ENCODE measurements at regions not wholly inside any gene's neighbourhood (a gene's known extent, or its start where the extent isn't known, plus 50 kb on each side); places are given as distances from the start of the nearest gene placed in this dataset.

DNA sequence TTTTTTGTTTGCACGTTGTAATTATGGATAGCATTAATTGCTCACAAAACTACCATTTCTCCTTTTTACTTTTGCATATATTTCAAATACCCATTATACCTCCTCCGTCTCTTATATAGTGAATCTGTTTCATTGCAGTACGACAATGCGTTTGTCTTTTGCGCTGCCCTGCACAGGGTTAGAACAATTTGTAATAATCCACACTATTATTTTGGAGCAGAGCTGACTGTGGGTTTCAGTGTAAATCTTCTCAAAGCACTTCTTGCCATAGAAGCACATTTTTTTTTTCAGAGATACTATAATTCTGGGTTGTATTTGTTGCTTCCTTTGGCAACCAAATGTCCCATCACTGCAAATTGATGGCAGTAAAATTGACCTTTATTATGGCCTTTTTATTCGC lies 451.8 kb upstream of the STXBP6 start:
- no peaks in the 10 kb centered on the region for H3K9me3 ChIP-seq
- ChIA-PET CTCF (no interaction called here), POLR2A (no interaction called here)
- 28% methylated on average over 6 of the region's 6 CpGs for WGBS (ENCODE audit: missing lambda C conversion rate)
- no peak for ATAC-seq
- TF ChIP-seq ZFP36 (IDR thresholded peaks at IDR 0.05; ENCODE audit: borderline replicate concordance, partially characterized antibody) (no peak), RNF2 (IDR thresholded peaks at IDR 0.05; ENCODE audit: borderline replicate concordance, low read depth) (no peak), FOXS1 (CRISPR knock-in tag; IDR thresholded peaks at IDR 0.05) (no peak), NPAS2 (CRISPR knock-in tag; IDR thresholded peaks at IDR 0.05; ENCODE audit: borderline replicate concordance) (no peak), CHD2 (IDR thresholded peaks at IDR 0.05; ENCODE audit: low read length, partially characterized antibody) (no peak), CEBPB (IDR thresholded peaks at IDR 0.05) (no peak), NFE2L2 (conservative IDR thresholded peaks at IDR 0.05; ENCODE audit: low read length) (no peak), ZNF302 (CRISPR knock-in tag; IDR thresholded peaks at IDR 0.05) (no peak), JUNB (IDR thresholded peaks at IDR 0.05) (no peak), EP300 (IDR thresholded peaks at IDR 0.05) (no peak), PHF8 (IDR thresholded peaks at IDR 0.05; ENCODE audit: borderline replicate concordance, low read depth) (no peak), ZSCAN20 (CRISPR knock-in tag; IDR thresholded peaks at IDR 0.05) (no peak), ZC3H11A (IDR thresholded peaks at IDR 0.05) (no peak), SMC3 (IDR thresholded peaks at IDR 0.05) (no peak), SREBF2 (IDR thresholded peaks at IDR 0.05) (no peak), RFX5 (IDR thresholded peaks at IDR 0.05) (no peak)
- TF ChIP-seq, protein P1, sequence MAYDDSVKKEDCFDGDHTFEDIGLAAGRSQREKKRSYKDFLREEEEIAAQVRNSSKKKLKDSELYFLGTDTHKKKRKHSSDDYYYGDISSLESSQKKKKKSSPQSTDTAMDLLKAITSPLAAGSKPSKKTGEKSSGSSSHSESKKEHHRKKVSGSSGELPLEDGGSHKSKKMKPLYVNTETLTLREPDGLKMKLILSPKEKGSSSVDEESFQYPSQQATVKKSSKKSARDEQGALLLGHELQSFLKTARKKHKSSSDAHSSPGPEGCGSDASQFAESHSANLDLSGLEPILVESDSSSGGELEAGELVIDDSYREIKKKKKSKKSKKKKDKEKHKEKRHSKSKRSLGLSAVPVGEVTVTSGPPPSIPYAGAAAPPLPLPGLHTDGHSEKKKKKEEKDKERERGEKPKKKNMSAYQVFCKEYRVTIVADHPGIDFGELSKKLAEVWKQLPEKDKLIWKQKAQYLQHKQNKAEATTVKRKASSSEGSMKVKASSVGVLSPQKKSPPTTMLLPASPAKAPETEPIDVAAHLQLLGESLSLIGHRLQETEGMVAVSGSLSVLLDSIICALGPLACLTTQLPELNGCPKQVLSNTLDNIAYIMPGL (CRISPR knock-in tag; IDR thresholded peaks at IDR 0.05; ENCODE audit: borderline replicate concordance) = no peak
- TF ChIP-seq, protein P2, sequence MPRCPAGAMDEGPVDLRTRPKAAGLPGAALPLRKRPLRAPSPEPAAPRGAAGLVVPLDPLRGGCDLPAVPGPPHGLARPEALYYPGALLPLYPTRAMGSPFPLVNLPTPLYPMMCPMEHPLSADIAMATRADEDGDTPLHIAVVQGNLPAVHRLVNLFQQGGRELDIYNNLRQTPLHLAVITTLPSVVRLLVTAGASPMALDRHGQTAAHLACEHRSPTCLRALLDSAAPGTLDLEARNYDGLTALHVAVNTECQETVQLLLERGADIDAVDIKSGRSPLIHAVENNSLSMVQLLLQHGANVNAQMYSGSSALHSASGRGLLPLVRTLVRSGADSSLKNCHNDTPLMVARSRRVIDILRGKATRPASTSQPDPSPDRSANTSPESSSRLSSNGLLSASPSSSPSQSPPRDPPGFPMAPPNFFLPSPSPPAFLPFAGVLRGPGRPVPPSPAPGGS (IDR thresholded peaks at IDR 0.05) = no peak
- H3K27ac ChIP-seq = no peak overlapping the region
- H3K4me1 ChIP-seq = no peaks in the 10 kb centered on the region
- no peak for DNase-seq (ENCODE audit: low read depth in 1 of 2, low spot score in 1 of 2)
- no peak overlapping the region for H3K4me2 ChIP-seq
- no peak overlapping the region for H3K4me3 ChIP-seq
- no peak for FAIRE-seq

DNA sequence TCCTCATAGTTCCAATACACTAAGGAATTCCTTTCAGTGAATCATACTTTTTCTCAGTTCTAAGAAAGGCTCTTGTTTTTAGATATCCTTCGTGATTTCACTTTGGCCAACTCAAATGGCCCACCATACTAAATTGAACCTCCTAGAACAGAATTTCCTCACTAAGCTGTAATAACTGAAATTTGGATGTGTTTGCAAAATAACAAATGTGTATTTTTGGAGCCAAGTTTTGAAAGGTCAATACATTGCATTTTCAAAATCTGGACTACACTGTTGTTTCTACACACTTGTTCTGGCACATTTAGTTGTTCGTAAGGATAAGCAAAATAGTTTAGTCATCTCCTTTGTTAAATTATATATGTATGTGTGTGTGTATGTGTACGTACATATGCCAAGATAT lies 439.0 kb upstream of the STXBP6 start:
- DNase-seq (ENCODE audit: low read depth in 1 of 2, low spot score in 1 of 2) (no peak), ATAC-seq (no peak), FAIRE-seq (no peak)
- H3K4me1 ChIP-seq = no peaks in the 10 kb centered on the region
- WGBS (ENCODE audit: missing lambda C conversion rate) = 3% methylated on average over 3 of the region's 3 CpGs
- H3K4me3 ChIP-seq = no peak overlapping the region
- TF ChIP-seq POLR2AphosphoS2 (conservative IDR thresholded peaks at IDR 0.05; ENCODE audit: low read length) (no peak), ESRRA (IDR thresholded peaks at IDR 0.05; ENCODE audit: borderline replicate concordance, low read length) (no peak), RCOR1 (IDR thresholded peaks at IDR 0.05; ENCODE audit: low read depth, low read length) (no peak), REST (IDR thresholded peaks at IDR 0.05) (no peak), JUN (IDR thresholded peaks at IDR 0.05) (no peak), ZFP36 (IDR thresholded peaks at IDR 0.05; ENCODE audit: borderline replicate concordance, partially characterized antibody) (no peak), HDAC2 (IDR thresholded peaks at IDR 0.05) (no peak), BHLHE40 (IDR thresholded peaks at IDR 0.05; ENCODE audit: low read depth, low read length) (no peak), KDM5A (IDR thresholded peaks at IDR 0.05) (no peak)
- TF ChIP-seq, protein P1 (CRISPR knock-in tag; IDR thresholded peaks at IDR 0.05; ENCODE audit: borderline replicate concordance) = no peak
- no peaks in the 10 kb centered on the region for H3K9me3 ChIP-seq
- H3K4me2 ChIP-seq = no peak overlapping the region
- H3K27ac ChIP-seq = no peak overlapping the region
- ChIA-PET POLR2A (no interaction called here), CTCF (no interaction called here)
